T-helper 2 cell treated with Interferon-gamma antibody and Interleukin-4, amounts not matched to agents 5 μg/mL and 100 μg/mL, for 36 hours (primary cell): ENCODE measurements at regions not wholly inside any gene's neighbourhood (a gene's known extent, or its start where the extent isn't known, plus 50 kb on each side); places are given as distances from the start of the nearest gene placed in this dataset.
"Not testable (repeated sequence)": the region's sequence is repeated elsewhere in the genome, so short reads cannot be mapped to it uniquely, and the experiment has no call there.

Experiments
- DNase-seq: peaks from one replicate; pipeline ENCODE4 v3.0.0; 2021; ENCODE audit warnings: low spot score
- H3K27ac Mint-ChIP-seq: one replicate; pipeline ENCODE4 v1.8.0; 2021; ENCODE audit warnings: mild to moderate bottlenecking, mixed read lengths
- H3K27me3 Mint-ChIP-seq: one replicate; pipeline ENCODE4 v1.8.0; 2021; ENCODE audit warnings: low read depth, mixed read lengths
- H3K36me3 Mint-ChIP-seq: one replicate; pipeline ENCODE4 v1.8.0; 2021; ENCODE audit warnings: low read depth, mixed read lengths
- H3K4me1 Mint-ChIP-seq: one replicate; pipeline ENCODE4 v1.8.0; 2021; ENCODE audit warnings: low read depth, mixed read lengths
- H3K4me3 Mint-ChIP-seq: one replicate; pipeline ENCODE4 v1.8.0; 2022; ENCODE audit warnings: mild to moderate bottlenecking, moderate library complexity, mixed read lengths
- H3K9me3 Mint-ChIP-seq: one replicate; pipeline ENCODE4 v1.8.0; 2021; ENCODE audit warnings: mixed read lengths

DNA sequence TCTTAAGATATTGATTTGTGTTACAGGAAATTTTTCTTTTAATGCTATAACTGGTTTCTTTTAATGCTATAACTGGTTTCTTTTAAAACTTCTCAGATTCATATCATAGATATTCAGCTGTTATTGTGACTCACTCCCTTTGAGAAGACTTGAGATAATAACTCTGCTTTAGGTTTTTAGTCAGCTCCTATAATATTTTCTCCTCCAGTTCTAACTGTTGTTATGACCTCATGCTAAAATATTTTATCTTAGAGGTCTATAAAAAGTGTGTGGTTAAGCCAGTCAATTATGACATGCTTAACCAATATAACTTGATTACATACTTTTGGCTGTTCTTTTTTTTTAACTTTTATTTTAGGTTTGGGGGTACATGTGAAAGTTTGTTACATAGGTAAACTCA, 280.2 kb downstream of the PTGER3 start:
- H3K9me3 Mint-ChIP-seq = peaks cover 24% of the 10 kb centered on the region
- DNase-seq = no peak
- H3K4me1 Mint-ChIP-seq = peaks cover 13% of the 10 kb centered on the region
- peaks cover 9% of the 10 kb centered on the region for H3K36me3 Mint-ChIP-seq
- H3K4me3 Mint-ChIP-seq = no peak overlapping the region
- H3K27me3 Mint-ChIP-seq = no peaks in the 10 kb centered on the region
- no peak overlapping the region for H3K27ac Mint-ChIP-seq

DNA sequence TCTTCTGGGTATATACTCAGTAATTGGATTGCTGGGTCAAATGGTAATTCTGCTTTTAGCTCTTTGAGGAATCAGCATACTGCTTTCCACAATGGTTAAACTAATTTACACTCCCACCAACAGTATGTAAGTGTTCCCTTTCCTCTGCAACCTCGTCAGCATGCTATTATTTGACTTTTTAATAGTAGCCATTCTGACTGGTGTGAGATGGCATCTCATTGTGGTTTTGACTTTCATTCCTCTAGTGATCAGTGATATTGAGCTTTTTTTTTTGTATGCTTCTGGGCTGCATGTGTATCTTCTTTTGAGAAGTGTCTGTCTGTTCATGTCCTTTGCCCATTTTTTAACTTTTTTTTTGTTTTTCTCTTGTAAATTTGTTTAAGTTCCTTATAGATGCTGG, 279.4 kb downstream of the PTGER3 start:
- no peak overlapping the region for H3K4me3 Mint-ChIP-seq
- peaks cover 27% of the 10 kb centered on the region for H3K9me3 Mint-ChIP-seq
- no peaks in the 10 kb centered on the region for H3K27me3 Mint-ChIP-seq
- DNase-seq = no peak
- H3K36me3 Mint-ChIP-seq = peaks cover 9% of the 10 kb centered on the region
- H3K27ac Mint-ChIP-seq = no peak overlapping the region
- H3K4me1 Mint-ChIP-seq = peaks cover 13% of the 10 kb centered on the region

DNA sequence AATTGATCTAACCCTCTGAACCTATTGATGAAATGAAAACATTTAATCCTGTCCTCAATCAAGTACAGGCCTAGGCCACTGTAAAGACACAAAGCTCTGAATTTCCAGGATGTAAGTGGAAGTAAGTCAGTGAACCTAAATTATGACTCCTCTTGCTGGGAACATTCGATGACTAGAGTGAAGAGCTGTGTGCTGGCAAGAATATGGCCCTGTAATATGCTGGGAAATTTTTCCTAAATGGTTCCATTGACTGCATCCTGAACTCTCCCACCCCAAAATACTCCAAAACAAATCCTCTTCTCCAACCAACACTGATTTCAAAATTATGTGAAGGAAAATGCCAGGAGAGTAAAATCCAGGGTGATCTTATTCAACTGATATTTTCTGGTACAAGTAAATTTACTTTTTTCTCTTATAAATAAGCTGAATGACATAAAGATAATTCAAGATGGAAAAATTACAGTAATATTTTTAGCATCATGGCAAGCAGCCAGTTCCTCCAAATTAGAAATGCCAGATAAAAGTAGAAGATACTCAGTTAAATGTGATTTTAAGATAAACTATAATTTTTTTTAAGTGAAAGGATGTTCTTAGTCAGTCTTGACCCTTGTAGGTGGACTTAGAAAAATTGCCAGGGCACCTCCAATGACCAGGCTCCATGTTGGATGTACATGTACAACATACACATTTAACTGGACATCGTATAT, 269.4 kb downstream of the PTGER3 start:
- H3K36me3 Mint-ChIP-seq = no peaks in the 10 kb centered on the region
- no peak overlapping the region for H3K27ac Mint-ChIP-seq
- no peaks in the 10 kb centered on the region for H3K9me3 Mint-ChIP-seq
- H3K27me3 Mint-ChIP-seq = peaks cover 6% of the 10 kb centered on the region
- H3K4me1 Mint-ChIP-seq = peaks cover 7% of the 10 kb centered on the region
- DNase-seq = no peak
- no peak overlapping the region for H3K4me3 Mint-ChIP-seq

GRCh38 chr1:70778934-70779333, 268.7 kb downstream of the PTGER3 start:
- peaks cover 6% of the 10 kb centered on the region for H3K27me3 Mint-ChIP-seq
- H3K9me3 Mint-ChIP-seq = no peaks in the 10 kb centered on the region
- DNase-seq = no peak
- H3K4me1 Mint-ChIP-seq = peaks cover 7% of the 10 kb centered on the region
- no peaks in the 10 kb centered on the region for H3K36me3 Mint-ChIP-seq
- no peak overlapping the region for H3K27ac Mint-ChIP-seq
- no peak overlapping the region for H3K4me3 Mint-ChIP-seq

GRCh38 chr1:70779571-70779970, 268.0 kb downstream of the PTGER3 start:
- DNase-seq = peak; percentile 31
- peaks cover 6% of the 10 kb centered on the region for H3K27me3 Mint-ChIP-seq
- H3K9me3 Mint-ChIP-seq = no peaks in the 10 kb centered on the region
- no peak overlapping the region for H3K27ac Mint-ChIP-seq
- H3K4me3 Mint-ChIP-seq = no peak overlapping the region
- H3K36me3 Mint-ChIP-seq = no peaks in the 10 kb centered on the region
- H3K4me1 Mint-ChIP-seq = peaks cover 7% of the 10 kb centered on the region

GRCh38 chr1:70785287-70785686, 262.3 kb downstream of the PTGER3 start:
- H3K27me3 Mint-ChIP-seq = peaks cover 12% of the 10 kb centered on the region
- no peak overlapping the region for H3K27ac Mint-ChIP-seq
- H3K4me1 Mint-ChIP-seq = no peaks in the 10 kb centered on the region
- H3K9me3 Mint-ChIP-seq = no peaks in the 10 kb centered on the region
- H3K4me3 Mint-ChIP-seq = no peak overlapping the region
- no peaks in the 10 kb centered on the region for H3K36me3 Mint-ChIP-seq
- DNase-seq = no peak

DNA sequence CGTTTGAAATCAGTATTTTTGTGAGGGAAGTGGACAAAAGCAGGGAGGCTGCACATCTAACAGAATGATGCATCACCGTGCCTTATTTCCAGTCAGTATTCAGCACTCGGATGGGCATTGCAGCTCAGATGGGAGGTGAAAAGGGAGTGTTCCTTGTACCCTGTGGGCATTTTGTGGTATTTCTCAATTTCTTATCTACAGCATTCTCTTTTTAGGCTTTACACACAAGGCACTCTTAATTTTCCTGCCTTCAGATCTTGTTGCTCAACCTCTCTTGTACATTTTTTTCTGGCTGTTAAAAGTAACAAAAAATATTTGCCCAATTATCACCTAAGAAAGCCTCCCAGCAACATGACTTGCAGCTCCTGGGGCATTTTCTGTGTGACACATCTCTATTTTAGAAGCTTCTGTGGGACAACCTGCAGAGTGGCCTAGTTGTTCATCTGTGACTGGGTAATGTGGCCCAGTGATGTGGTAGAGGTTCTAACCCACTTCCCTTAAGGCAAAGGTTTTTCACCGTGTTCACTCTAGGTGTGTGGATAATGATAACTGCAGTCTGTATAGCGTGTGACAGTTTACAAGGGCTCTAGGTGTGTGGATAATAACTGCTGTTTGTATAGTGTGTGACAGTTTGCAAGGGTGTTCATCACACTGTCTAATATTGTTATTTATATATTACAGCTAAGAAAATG, 257.2 kb downstream of the PTGER3 start:
- Mint-ChIP-seq H3K9me3 (no peaks in the 10 kb centered on the region), H3K27ac (no peak overlapping the region), H3K36me3 (no peaks in the 10 kb centered on the region), H3K4me3 (no peak overlapping the region), H3K4me1 (no peaks in the 10 kb centered on the region), H3K27me3 (peaks cover 18% of the 10 kb centered on the region)
- no peak for DNase-seq

DNA sequence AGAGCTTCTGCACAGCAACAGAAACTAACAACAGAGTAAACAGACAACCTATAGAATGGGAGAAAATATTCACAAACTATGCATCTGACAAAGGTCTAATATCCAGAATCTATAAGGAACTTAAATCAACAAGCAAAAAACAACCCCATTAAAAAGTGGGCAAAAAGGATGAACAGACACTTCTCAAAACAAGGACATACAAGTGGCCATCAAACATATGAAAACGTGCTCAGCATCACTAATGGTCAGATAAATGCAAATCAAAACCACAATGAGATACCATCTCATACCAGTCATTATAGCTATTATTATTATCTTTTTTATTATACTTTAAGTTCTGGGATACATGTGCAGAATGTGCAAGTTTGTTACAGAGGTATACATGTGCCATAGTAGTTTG, 252.6 kb downstream of the PTGER3 start:
- H3K9me3 Mint-ChIP-seq = peaks cover 10% of the 10 kb centered on the region
- not testable (repeated sequence) for H3K4me1 Mint-ChIP-seq, H3K36me3 Mint-ChIP-seq, H3K4me3 Mint-ChIP-seq, H3K27ac Mint-ChIP-seq, DNase-seq
- peaks cover 15% of the 10 kb centered on the region for H3K27me3 Mint-ChIP-seq

- H3K9me3 Mint-ChIP-seq = peaks cover 10% of the 10 kb centered on the region
- H3K4me3 Mint-ChIP-seq, H3K36me3 Mint-ChIP-seq, H3K27ac Mint-ChIP-seq, H3K4me1 Mint-ChIP-seq, DNase-seq, H3K27me3 Mint-ChIP-seq: not testable (repeated sequence)
Observed at GRCh38 chr1:70796298-70796697, 251.3 kb downstream of the PTGER3 start.

DNA sequence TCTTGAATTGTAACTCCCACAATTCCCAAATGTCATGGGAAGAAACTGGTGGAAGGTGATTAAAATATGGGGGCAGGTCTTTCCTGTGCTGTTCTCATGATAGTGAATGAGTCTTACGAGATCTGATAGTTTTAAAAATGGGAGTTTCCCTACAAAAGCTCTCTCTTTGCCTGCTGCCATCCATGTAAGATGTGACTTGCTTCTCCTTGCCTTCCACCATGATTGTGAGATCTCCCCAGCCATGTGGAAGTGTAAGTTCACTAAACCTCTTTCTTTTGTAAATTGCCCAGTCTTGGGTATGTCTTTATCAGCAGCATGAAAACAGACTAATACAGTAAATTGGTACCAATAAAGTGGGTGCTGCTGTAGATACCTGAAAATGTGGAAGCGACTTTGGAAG, 245.0 kb downstream of the PTGER3 start:
- H3K4me3 Mint-ChIP-seq, H3K4me1 Mint-ChIP-seq, H3K27ac Mint-ChIP-seq, DNase-seq, H3K36me3 Mint-ChIP-seq, H3K27me3 Mint-ChIP-seq: not testable (repeated sequence)
- H3K9me3 Mint-ChIP-seq = peaks cover 14% of the 10 kb centered on the region

GRCh38 chr1:70805641-70806040, 242.0 kb downstream of the PTGER3 start:
- Mint-ChIP-seq H3K4me3 (no peak overlapping the region), H3K27me3 (no peaks in the 10 kb centered on the region), H3K4me1 (peaks cover 7% of the 10 kb centered on the region), H3K27ac (no peak overlapping the region), H3K9me3 (peaks cover 5% of the 10 kb centered on the region), H3K36me3 (no peaks in the 10 kb centered on the region)
- DNase-seq = no peak

GRCh38 chr1:70807088-70807664, 240.4 kb downstream of the PTGER3 start:
- H3K27ac Mint-ChIP-seq = no peak overlapping the region
- peaks cover 5% of the 10 kb centered on the region for H3K9me3 Mint-ChIP-seq

DNA sequence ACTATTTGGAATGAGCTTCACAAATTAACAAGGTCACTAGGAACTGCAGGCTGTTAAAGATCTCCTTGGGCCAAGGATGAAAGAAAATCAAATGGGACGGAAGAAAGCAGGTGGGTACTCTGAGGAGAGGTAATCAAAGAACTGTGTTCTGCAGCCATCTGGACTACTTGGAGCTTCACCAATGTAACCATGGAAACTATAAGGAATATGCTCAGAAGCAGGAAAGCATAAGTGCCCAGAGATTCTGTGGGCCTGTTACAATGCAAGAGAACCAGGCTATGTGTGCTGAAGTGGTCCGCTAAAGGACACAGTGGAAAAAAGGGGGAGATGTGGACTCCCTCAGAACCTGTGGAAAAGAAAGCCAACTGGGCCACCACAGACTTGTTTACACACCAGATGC, 238.5 kb downstream of the PTGER3 start:
- no peak for DNase-seq
- H3K4me1 Mint-ChIP-seq = peaks cover 7% of the 10 kb centered on the region
- no peaks in the 10 kb centered on the region for H3K9me3 Mint-ChIP-seq
- no peak overlapping the region for H3K27ac Mint-ChIP-seq
- H3K4me3 Mint-ChIP-seq = no peak overlapping the region
- H3K27me3 Mint-ChIP-seq = peaks cover 2% of the 10 kb centered on the region
- H3K36me3 Mint-ChIP-seq = no peaks in the 10 kb centered on the region

More at GRCh38 chr1:70807088-70807664, 240.4 kb downstream of the PTGER3 start:
- Mint-ChIP-seq H3K4me1 (peaks cover 7% of the 10 kb centered on the region), H3K36me3 (no peaks in the 10 kb centered on the region), H3K4me3 (no peak overlapping the region), H3K27me3 (no peaks in the 10 kb centered on the region)
- DNase-seq = no peak

GRCh38 chr1:70811815-70812214, 235.8 kb downstream of the PTGER3 start:
- no peak overlapping the region for H3K27ac Mint-ChIP-seq
- H3K4me1 Mint-ChIP-seq = peaks cover 7% of the 10 kb centered on the region
- no peak for DNase-seq
- peaks cover 2% of the 10 kb centered on the region for H3K27me3 Mint-ChIP-seq
- H3K9me3 Mint-ChIP-seq = no peaks in the 10 kb centered on the region
- no peak overlapping the region for H3K4me3 Mint-ChIP-seq
- no peaks in the 10 kb centered on the region for H3K36me3 Mint-ChIP-seq
